ENCODE measurements at regions not wholly inside any gene's neighbourhood (a gene's known extent, or its start where the extent isn't known, plus 50 kb on each side); places are given as distances from the start of the nearest gene placed in this dataset.

GRCh38 chr6:164321297-164321696, 906.8 kb downstream of the QKI start:
- H3K79me2 ChIP-seq (ENCODE audit: insufficient read depth, low read length): no peaks in the 10 kb centered on the region
- H3K9ac ChIP-seq (ENCODE audit: insufficient read depth, low read depth, low read length): no peak overlapping the region
- WGBS (ENCODE audit: low lambda C conversion rate): 26% methylated on average over 4 of the region's 4 CpGs
- ATAC-seq: no peak
- CTCF ChIA-PET (ENCODE audit: low intra/inter-chr PET ratio, low total read pairs): no interaction called here
- no peak for FAIRE-seq
- no peak overlapping the region for H3K4me3 ChIP-seq (replicated peaks in 1 of 3; ENCODE audit: insufficient read depth in 1 of 3, low read depth in 2 of 3, low read length in 3 of 3)
- H3K27ac ChIP-seq (ENCODE audit: extremely low read length, insufficient read depth, low read length): no peak overlapping the region
- H3K9me3 ChIP-seq (ENCODE audit: low read length): peaks cover 93% of the 10 kb centered on the region
- H4K20me1 ChIP-seq (ENCODE audit: insufficient read depth, low read length): no peaks in the 10 kb centered on the region
- no peak for DNase-seq (ENCODE audit: low spot score)
- intact Hi-C loops (cut with micrococcal nuclease; ENCODE audit: unreplicated experiment): no loop called here
- in situ Hi-C loops (cut with HindIII; ENCODE audit: extremely low pct_ligation_motif_present, low pct_unique_long_range_greater_than_20kb): no loop called here
- H3K36me3 ChIP-seq (replicated peaks in 1 of 2; ENCODE audit: control insufficient read depth in 1 of 2, insufficient read depth in 2 of 2, low read length in 2 of 2): no peaks in the 10 kb centered on the region
- H3K4me1 ChIP-seq (ENCODE audit: insufficient read depth, low read length): no peaks in the 10 kb centered on the region
- H2AFZ ChIP-seq (ENCODE audit: low read length): no peak overlapping the region
- no peaks in the 10 kb centered on the region for H3K27me3 ChIP-seq (ENCODE audit: control insufficient read depth in 1 of 2, insufficient read depth in 2 of 2, low read length in 2 of 2)
- BruUV-seq (replicated peaks): no TSS peak
- POLR2A ChIA-PET: no interaction called here
- no peak overlapping the region for H3K4me2 ChIP-seq (ENCODE audit: low read depth, low read length)
- TF ChIP-seq, protein P1, sequence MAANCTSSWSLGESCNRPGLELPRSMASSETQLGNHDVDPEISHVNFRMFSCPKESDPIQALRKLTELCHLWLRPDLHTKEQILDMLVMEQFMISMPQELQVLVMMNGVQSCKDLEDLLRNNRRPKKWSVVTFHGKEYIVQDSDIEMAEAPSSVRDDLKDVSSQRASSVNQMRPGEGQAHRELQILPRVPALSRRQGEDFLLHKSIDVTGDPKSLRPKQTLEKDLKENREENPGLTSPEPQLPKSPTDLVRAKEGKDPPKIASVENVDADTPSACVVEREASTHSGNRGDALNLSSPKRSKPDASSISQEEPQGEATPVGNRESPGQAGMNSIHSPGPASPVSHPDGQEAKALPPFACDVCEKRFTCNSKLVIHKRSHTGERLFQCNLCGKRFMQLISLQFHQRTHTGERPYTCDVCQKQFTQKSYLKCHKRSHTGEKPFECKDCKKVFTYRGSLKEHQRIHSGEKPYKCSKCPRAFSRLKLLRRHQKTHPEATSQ (CRISPR knock-in tag; IDR thresholded peaks at IDR 0.05; ENCODE audit: borderline replicate concordance): no peak
- TF ChIP-seq PAF1 (CRISPR knock-in tag; IDR thresholded peaks at IDR 0.05): no peak
- no peak for TF ChIP-seq MYNN (CRISPR knock-in tag; IDR thresholded peaks at IDR 0.05; ENCODE audit: low read depth)
- TF ChIP-seq ZNF354B (CRISPR knock-in tag; IDR thresholded peaks at IDR 0.05): no peak
- no peak for TF ChIP-seq STAT5B (CRISPR knock-in tag; IDR thresholded peaks at IDR 0.05)
- TF ChIP-seq, protein P2, sequence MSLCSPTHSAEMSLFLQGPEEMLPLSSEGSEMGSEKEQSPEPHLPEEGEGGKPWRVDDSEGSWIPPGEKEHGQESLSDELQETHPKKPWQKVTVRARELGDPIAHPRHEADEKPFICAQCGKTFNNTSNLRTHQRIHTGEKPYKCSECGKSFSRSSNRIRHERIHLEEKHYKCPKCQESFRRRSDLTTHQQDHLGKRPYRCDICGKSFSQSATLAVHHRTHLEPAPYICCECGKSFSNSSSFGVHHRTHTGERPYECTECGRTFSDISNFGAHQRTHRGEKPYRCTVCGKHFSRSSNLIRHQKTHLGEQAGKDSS (CRISPR knock-in tag; IDR thresholded peaks at IDR 0.05; ENCODE audit: borderline replicate concordance, low read depth): no peak
- no peak for TF ChIP-seq CHCHD3 (CRISPR knock-in tag; IDR thresholded peaks at IDR 0.05)
- TF ChIP-seq ZNF281 (CRISPR knock-in tag; IDR thresholded peaks at IDR 0.05; ENCODE audit: borderline replicate concordance): no peak
- no peak for TF ChIP-seq MAZ (IDR thresholded peaks at IDR 0.05; ENCODE audit: borderline replicate concordance, low read depth, low read length)
- no peak for TF ChIP-seq MAZ (CRISPR knock-in tag; IDR thresholded peaks at IDR 0.05; ENCODE audit: low read depth)
- no peak for TF ChIP-seq ZFX (CRISPR knock-in tag; IDR thresholded peaks at IDR 0.05; ENCODE audit: low read depth)
- TF ChIP-seq PRPF4 (IDR thresholded peaks at IDR 0.05; ENCODE audit: low read depth, low read length, poor library complexity, severe bottlenecking): no peak
- no peak for TF ChIP-seq RXRB (CRISPR knock-in tag; IDR thresholded peaks at IDR 0.05; ENCODE audit: borderline replicate concordance)
- TF ChIP-seq MED13 (CRISPR knock-in tag; IDR thresholded peaks at IDR 0.05): no peak
- no peak for TF ChIP-seq FOXP4 (CRISPR knock-in tag; IDR thresholded peaks at IDR 0.05)
- TF ChIP-seq SRSF1 (optimal IDR thresholded peaks at IDR 0.05; ENCODE audit: low read depth, low read length): no peak
- no peak for TF ChIP-seq ZNF12 (CRISPR knock-in tag; IDR thresholded peaks at IDR 0.05)
- TF ChIP-seq TBX2 (CRISPR knock-in tag; IDR thresholded peaks at IDR 0.05; ENCODE audit: borderline replicate concordance): no peak
- TF ChIP-seq ZNF577 (CRISPR knock-in tag; IDR thresholded peaks at IDR 0.05; ENCODE audit: borderline replicate concordance, low read depth): no peak
- TF ChIP-seq ZNF33A (CRISPR knock-in tag; IDR thresholded peaks at IDR 0.05; ENCODE audit: borderline replicate concordance): no peak

All from HepG2 (cell line).